ENCODE measurements at regions not wholly inside any gene's neighbourhood (a gene's known extent, or its start where the extent isn't known, plus 50 kb on each side); places are given as distances from the start of the nearest gene placed in this dataset.
A peak's percentile ranks its signal among the peaks of the same experiment; 100 is the strongest.
"Not testable (repeated sequence)": the region's sequence is repeated elsewhere in the genome, so short reads cannot be mapped to it uniquely, and the experiment has no call there.

- Histone ChIP-seq H3K36me3 (no peaks in the 10 kb centered on the region), H3K4me3 (no peak overlapping the region), H3K27me3 (no peaks in the 10 kb centered on the region), H3K9me3 (peaks cover 4% of the 10 kb centered on the region; the same call in 1 of the 2 replicates)
- no peak for DNase-seq
Observed at GRCh38 chr2:72078773-72079172, 68.9 kb downstream of the CYP26B1 start.

GRCh38 chr2:72077702-72078169, 69.9 kb downstream of the CYP26B1 start:
- DNase-seq = no peak
- Histone ChIP-seq H3K9me3 (peaks cover 8% of the 10 kb centered on the region; the same call in 1 of the 2 replicates), H3K36me3 (no peaks in the 10 kb centered on the region), H3K27me3 (no peaks in the 10 kb centered on the region), H3K4me3 (no peak overlapping the region)

- H3K4me3 ChIP-seq, H3K36me3 ChIP-seq, H3K27me3 ChIP-seq, DNase-seq: not testable (repeated sequence)
- H3K9me3 ChIP-seq = peaks cover 11% of the 10 kb centered on the region; the same call in 1 of the 2 replicates
Observed at GRCh38 chr2:72073373-72073772, 74.3 kb downstream of the CYP26B1 start.

GRCh38 chr2:72064197-72064596, 83.5 kb downstream of the CYP26B1 start:
- H3K27me3 ChIP-seq, H3K4me3 ChIP-seq, H3K36me3 ChIP-seq, H3K9me3 ChIP-seq, DNase-seq: not testable (repeated sequence)

- no peak for DNase-seq
- H3K36me3 ChIP-seq = no peaks in the 10 kb centered on the region
- no peak overlapping the region for H3K4me3 ChIP-seq
- no peaks in the 10 kb centered on the region for H3K27me3 ChIP-seq
- H3K9me3 ChIP-seq = peaks cover 9% of the 10 kb centered on the region; the same call in 1 of the 2 replicates
Observed at GRCh38 chr2:72062336-72062735, 85.3 kb downstream of the CYP26B1 start.

GRCh38 chr2:72057308-72057707, 90.4 kb downstream of the CYP26B1 start:
- no peak overlapping the region for H3K4me3 ChIP-seq
- H3K9me3 ChIP-seq = peaks cover 9% of the 10 kb centered on the region; the same call in 1 of the 2 replicates
- H3K36me3 ChIP-seq = no peaks in the 10 kb centered on the region
- no peak for DNase-seq
- no peaks in the 10 kb centered on the region for H3K27me3 ChIP-seq

- no peak for DNase-seq
- no peaks in the 10 kb centered on the region for H3K36me3 ChIP-seq
Observed at GRCh38 chr2:72051971-72052505, 95.6 kb downstream of the CYP26B1 start.

GRCh38 chr2:72051204-72051603, 96.5 kb downstream of the CYP26B1 start:
- no peak for DNase-seq
- H3K36me3 ChIP-seq = no peaks in the 10 kb centered on the region
- H3K9me3 ChIP-seq = peaks cover 7% of the 10 kb centered on the region
- no peak overlapping the region for H3K4me3 ChIP-seq
- H3K27me3 ChIP-seq = no peaks in the 10 kb centered on the region

More at GRCh38 chr2:72051971-72052505, 95.6 kb downstream of the CYP26B1 start:
- peaks cover 7% of the 10 kb centered on the region for H3K9me3 ChIP-seq
- no peak overlapping the region for H3K4me3 ChIP-seq
- H3K27me3 ChIP-seq = no peaks in the 10 kb centered on the region

- Histone ChIP-seq H3K27me3 (no peaks in the 10 kb centered on the region), H3K9me3 (peaks cover 7% of the 10 kb centered on the region), H3K36me3 (no peaks in the 10 kb centered on the region), H3K4me3 (no peak overlapping the region)
- no peak for DNase-seq
Observed at GRCh38 chr2:72050734-72051133, 96.9 kb downstream of the CYP26B1 start.

- DNase-seq = no peak
- Histone ChIP-seq H3K36me3 (no peaks in the 10 kb centered on the region), H3K9me3 (peaks cover 14% of the 10 kb centered on the region)
Observed at GRCh38 chr2:72048881-72049477, 98.7 kb downstream of the CYP26B1 start.

GRCh38 chr2:72043985-72044384, 103.7 kb downstream of the CYP26B1 start:
- Histone ChIP-seq H3K27me3 (no peaks in the 10 kb centered on the region), H3K4me3 (no peak overlapping the region)

More at GRCh38 chr2:72048881-72049477, 98.7 kb downstream of the CYP26B1 start:
- no peaks in the 10 kb centered on the region for H3K27me3 ChIP-seq
- no peak overlapping the region for H3K4me3 ChIP-seq

GRCh38 chr2:72041638-72042111, 106.0 kb downstream of the CYP26B1 start:
- Histone ChIP-seq H3K4me3 (no peak overlapping the region), H3K27me3 (no peaks in the 10 kb centered on the region), H3K36me3 (no peaks in the 10 kb centered on the region), H3K9me3 (peaks cover 7% of the 10 kb centered on the region)
- peak; percentile 72 for DNase-seq

More at GRCh38 chr2:72043985-72044384, 103.7 kb downstream of the CYP26B1 start:
- DNase-seq = no peak
- Histone ChIP-seq H3K9me3 (peaks cover 7% of the 10 kb centered on the region), H3K36me3 (no peaks in the 10 kb centered on the region)

GRCh38 chr2:72040629-72041571, 106.8 kb downstream of the CYP26B1 start:
- Histone ChIP-seq H3K4me3 (no peak overlapping the region), H3K36me3 (no peaks in the 10 kb centered on the region), H3K9me3 (peaks cover 7% of the 10 kb centered on the region), H3K27me3 (no peaks in the 10 kb centered on the region)
- DNase-seq = peak; percentile 86

- no peak for DNase-seq
- Histone ChIP-seq H3K4me3 (no peak overlapping the region), H3K27me3 (no peaks in the 10 kb centered on the region), H3K9me3 (no peaks in the 10 kb centered on the region), H3K36me3 (no peaks in the 10 kb centered on the region)
Observed at GRCh38 chr2:72038524-72038923, 109.1 kb downstream of the CYP26B1 start.

GRCh38 chr2:72037261-72037666, 110.4 kb downstream of the CYP26B1 start:
- no peaks in the 10 kb centered on the region for H3K36me3 ChIP-seq
- no peaks in the 10 kb centered on the region for H3K27me3 ChIP-seq
- peak; percentile 61 for DNase-seq
- no peaks in the 10 kb centered on the region for H3K9me3 ChIP-seq
- no peak overlapping the region for H3K4me3 ChIP-seq

GRCh38 chr2:72036595-72036994, 111.1 kb downstream of the CYP26B1 start:
- no peaks in the 10 kb centered on the region for H3K27me3 ChIP-seq
- no peak overlapping the region for H3K4me3 ChIP-seq
- no peaks in the 10 kb centered on the region for H3K36me3 ChIP-seq
- DNase-seq = no peak
- no peaks in the 10 kb centered on the region for H3K9me3 ChIP-seq

- no peaks in the 10 kb centered on the region for H3K36me3 ChIP-seq
- H3K4me3 ChIP-seq = no peak overlapping the region
- H3K27me3 ChIP-seq = no peaks in the 10 kb centered on the region
- no peaks in the 10 kb centered on the region for H3K9me3 ChIP-seq
- DNase-seq = no peak
Observed at GRCh38 chr2:72036173-72036545, 111.5 kb downstream of the CYP26B1 start.
